K562 (cell line): ENCODE measurements at regions not wholly inside any gene's neighbourhood (a gene's known extent, or its start where the extent isn't known, plus 50 kb on each side); places are given as distances from the start of the nearest gene placed in this dataset.

Source experiments
- ATAC-seq: fragments of 200-7000 bp; cut with Tn5 transposase; 3 replicates; pipeline ENCODE4 v1.9.1; 2020; ENCODE audit warnings: moderate library complexity
- BruUV-seq: library from RNA; stranded (reverse); fragments of 400-500 nt; replicated peaks from 2 replicates; lab custom pipeline; 2021; lab: Mats Ljungman, UMichigan
- CTCF ChIA-PET: fragments of 300-600 bp; formaldehyde crosslinking; extraction: SDS; loops from one replicate; lab custom pipeline; 2021; ENCODE audit warnings: low intra/inter-chr PET ratio; lab: Yijun Ruan, JAX
- POLR2A ChIA-PET: fragments of 300-600, 350-650 bp; sonication (Branson Sonifier 250); formaldehyde crosslinking; extraction: SDS; loops from one replicate; lab custom pipeline; 2021; ENCODE audit warnings: antibody characterized with exemption, inconsistent platforms; lab: Yijun Ruan, JAX
- DNase-seq, 4 experiments: peaks; one replicate each; pipeline versions ENCODE4 v3.0.0 to v3.0.0-alpha.2; 2011 to 2018; ENCODE audit warnings: low spot score in 3 of 4, mixed read lengths in 3 of 4; ENCODE audit errors: extremely low read depth in 1 of 4
- FAIRE-seq: peaks from 2 replicates; lab custom pipeline; 2011; peaks lifted over from hg19 to GRCh38; lab: Jason Lieb, UNC
- H2AFZ ChIP-seq: 2 replicates; pipeline ENCODE4 v1.6.0; 2011; ENCODE audit warnings: low read depth, low read length, control low read depth, inconsistent platforms
- H3K27ac ChIP-seq: fragments of 200-600 bp; 3 replicates; pipeline ENCODE4 v1.8.0; 2011; ENCODE audit warnings: low read depth, mild to moderate bottlenecking, control low read depth, inconsistent platforms, low read length, moderate library complexity, mixed read lengths; ENCODE audit errors: extremely low read depth
- H3K27me3 ChIP-seq, 2 experiments: fragments of 300-600 bp in 1 of 2; 2 replicates in 1 of 2; 3 replicates in 1 of 2; pipeline versions ENCODE4 v1.6.0 to v1.8.0; 2011; ENCODE audit warnings: inconsistent platforms in 2 of 2, low read length in 2 of 2, mild to moderate bottlenecking in 1 of 2, mixed read lengths in 1 of 2, moderate library complexity in 1 of 2; ENCODE audit not compliant: control insufficient read depth in 2 of 2, insufficient read depth in 2 of 2
- H3K36me3 ChIP-seq: fragments of 300-600 bp; 3 replicates; pipeline ENCODE4 v1.8.0; 2011; ENCODE audit warnings: mild to moderate bottlenecking, low read length, inconsistent platforms; ENCODE audit not compliant: control insufficient read depth, insufficient read depth
- H3K4me1 ChIP-seq, 2 experiments: fragments of 200-600 bp in 1 of 2; replicated peaks in 1 of 2; 2 replicates in 1 of 2; 3 replicates in 1 of 2; pipeline versions ENCODE4 v1.5.1 to v1.8.0; 2011; ENCODE audit warnings: inconsistent platforms in 2 of 2, low read length in 2 of 2, mild to moderate bottlenecking in 1 of 2, mixed read lengths in 1 of 2, moderate library complexity in 1 of 2; ENCODE audit not compliant: control insufficient read depth in 2 of 2, insufficient read depth in 2 of 2
- H3K4me2 ChIP-seq: 2 replicates; pipeline ENCODE4 v1.6.1; 2011; ENCODE audit warnings: low read length, control low read depth, inconsistent platforms, mixed read lengths; ENCODE audit not compliant: insufficient read depth
- H3K4me3 ChIP-seq: fragments of 200-600 bp; sonication (generic), shearing (Covaris generic); 2 replicates; pipeline ENCODE4 v1.5.1; 2016; ENCODE audit warnings: control low read depth, inconsistent platforms
- H3K79me2 ChIP-seq: fragments of 200-600 bp; 3 replicates; pipeline ENCODE4 v1.8.0; 2011; ENCODE audit warnings: low read length, inconsistent platforms; ENCODE audit not compliant: control insufficient read depth, insufficient read depth
- H3K9ac ChIP-seq, 2 experiments: 2 replicates each; pipeline versions ENCODE4 v1.6.0 to v1.6.1; 2011; ENCODE audit warnings: low read depth in 2 of 2, low read length in 2 of 2, control low read depth in 1 of 2, inconsistent platforms in 1 of 2, mild to moderate bottlenecking in 1 of 2, mixed read lengths in 1 of 2; ENCODE audit not compliant: insufficient read depth in 1 of 2
- H3K9me1 ChIP-seq: one replicate; pipeline ENCODE4 v1.6.0; 2011; ENCODE audit warnings: inconsistent platforms, mild to moderate bottlenecking, low read length, moderate library complexity; ENCODE audit not compliant: control insufficient read depth, insufficient read depth
- H3K9me3 ChIP-seq: replicated peaks from 2 replicates; pipeline ENCODE4 v1.5.1; 2011; ENCODE audit warnings: low read depth, low read length, inconsistent platforms; ENCODE audit not compliant: control insufficient read depth, insufficient read depth
- H4K20me1 ChIP-seq: replicated peaks from 2 replicates; pipeline ENCODE4 v1.6.1; 2011; ENCODE audit warnings: low read length, inconsistent platforms, mixed read lengths; ENCODE audit not compliant: control insufficient read depth, insufficient read depth
- DMBX1 ChIP-seq: fragments of 250-450 bp; sonication (Bioruptor Pico); IDR thresholded peaks from 2 replicates; pipeline ENCODE4 v1.8.0; 2022; ENCODE audit warnings: inconsistent platforms, mild to moderate bottlenecking, moderate library complexity, borderline replicate concordance
- MBD2 ChIP-seq: sonication (generic); IDR thresholded peaks from 2 replicates; pipeline ENCODE4 v1.6.1; 2016; ENCODE audit warnings: low read depth, borderline replicate concordance
- NR1H2 ChIP-seq: sonication (generic); formaldehyde crosslinking; IDR thresholded peaks from 2 replicates; pipeline ENCODE4 v1.4.0; 2020; ENCODE audit warnings: mild to moderate bottlenecking, missing genetic modification reagents
- PYGO2 ChIP-seq: fragments of 450-650 bp; IDR thresholded peaks from 2 replicates; pipeline ENCODE4 v1.6.1; 2016; ENCODE audit warnings: mild to moderate bottlenecking, missing genetic modification characterization, moderate library complexity, missing compliant biosample characterization
- SMAD3 ChIP-seq: fragments of 450-650 bp; formaldehyde crosslinking; conservative IDR thresholded peaks from 2 replicates; pipeline ENCODE4 v1.4.0; 2020; ENCODE audit warnings: mild to moderate bottlenecking
- TCF3 ChIP-seq: sonication (generic); formaldehyde crosslinking; IDR thresholded peaks from 2 replicates; pipeline ENCODE4 v1.4.0; 2020; ENCODE audit warnings: mild to moderate bottlenecking, missing genetic modification reagents
- ZNF217 ChIP-seq: sonication (generic); formaldehyde crosslinking; IDR thresholded peaks from 2 replicates; pipeline ENCODE4 v1.8.0; 2022; ENCODE audit warnings: mild to moderate bottlenecking, missing genetic modification reagents
- ZNF696 ChIP-seq: fragments of 250-450 bp; sonication (Bioruptor Pico); conservative IDR thresholded peaks from 2 replicates; pipeline ENCODE4 v1.4.0; 2020; ENCODE audit warnings: mild to moderate bottlenecking, moderate library complexity
- WGBS: fragments of 100-300 bp; shearing (Covaris generic); methylation state at CpG from one replicate; pipeline ENCODE4 v1.1.6; 2016; ENCODE audit warnings: low coverage, mixed read lengths; ENCODE audit not compliant: insufficient coverage; ENCODE audit errors: missing lambda C conversion rate; 5-methylcytosine and 5-hydroxymethylcytosine counted together
- in situ Hi-C: fragments of 300-500 bp; cut with MboI; formaldehyde crosslinking; loops from 4 replicates; pipeline ENCODE4 v1.15.0; 2018; ENCODE audit warnings: inconsistent platforms, mixed read lengths
- intact Hi-C: fragments of 100-400 bp; cut with micrococcal nuclease; formaldehyde crosslinking; loops from 2 replicates; pipeline ENCODE4 v1.14.2; 2022
- TF ChIP-seq, protein P1 (sequence below), 2 experiments: IDR thresholded peaks; 2 replicates each; pipeline ENCODE4 v1.6.1; 2012; ENCODE audit warnings: improper control_type of control experiment in 2 of 2, low read depth in 2 of 2, low read length in 2 of 2, borderline replicate concordance in 1 of 2
- TF ChIP-seq, protein P2 (sequence below): fragments of 450-650 bp; IDR thresholded peaks from 2 replicates; pipeline ENCODE4 v1.6.1; 2016; ENCODE audit warnings: mild to moderate bottlenecking
- TF ChIP-seq, protein P3 (sequence below): sonication (generic); formaldehyde crosslinking; IDR thresholded peaks from 2 replicates; pipeline ENCODE4 v1.8.0; 2022; ENCODE audit warnings: missing genetic modification reagents, mild to moderate bottlenecking, borderline replicate concordance
- TF ChIP-seq, protein P4 (sequence below): IDR thresholded peaks from 2 replicates; pipeline ENCODE4 v1.6.1; 2011; ENCODE audit warnings: borderline replicate concordance, low read depth, mild to moderate bottlenecking, moderate library complexity, low read length; ENCODE audit not compliant: insufficient read depth, poor library complexity, severe bottlenecking

DNA sequence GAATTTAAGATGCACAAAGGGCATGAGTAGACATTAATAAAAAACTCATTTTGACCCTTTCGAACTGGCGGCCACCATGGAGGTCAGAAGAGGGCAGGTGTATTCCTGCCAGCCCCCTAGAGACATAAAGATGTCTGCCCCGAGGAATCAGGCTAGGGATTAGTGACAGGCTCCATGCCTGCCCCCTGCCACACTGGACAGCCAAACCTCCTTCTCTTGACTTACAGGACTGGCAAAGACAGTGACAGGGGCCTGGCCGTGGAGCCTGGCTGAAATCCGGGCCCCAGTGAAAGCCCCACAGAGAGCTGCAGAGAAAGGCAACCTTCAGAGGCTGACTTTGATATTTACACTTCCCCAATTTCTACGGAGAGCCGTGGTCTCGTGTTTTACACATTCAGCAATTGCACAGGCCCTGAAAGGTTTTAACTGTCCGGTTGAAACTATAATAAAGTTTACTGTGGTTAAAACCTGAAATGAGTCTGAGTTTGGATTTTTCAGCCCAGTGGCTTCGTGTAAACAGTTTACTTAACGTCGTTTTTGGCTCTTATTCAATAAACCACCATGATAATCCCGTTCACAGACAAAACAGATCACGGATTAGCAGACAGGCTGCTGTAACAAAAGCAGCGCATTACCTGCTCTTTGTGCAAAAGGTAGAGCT lies 243.9 kb upstream of the MYOCD start:
- BruUV-seq = no TSS peak
- in situ Hi-C loops = no loop called here

More for the DNA sequence above, 243.9 kb upstream of the MYOCD start:
- 2% methylated on average over 15 of the region's 15 CpGs for WGBS
- ATAC-seq = no peak
- intact Hi-C loops = no loop called here
- H3K27me3 ChIP-seq = no peaks in the 10 kb centered on the region; a peak in 1 of 5 replicates
- CTCF ChIA-PET = no interaction called here
- H4K20me1 ChIP-seq = no peaks in the 10 kb centered on the region
- FAIRE-seq = no peak
- H3K79me2 ChIP-seq = no peaks in the 10 kb centered on the region
- H3K9me1 ChIP-seq = no peaks in the 10 kb centered on the region
- no peak for DNase-seq
- H2AFZ ChIP-seq = no peak overlapping the region
- no peaks in the 10 kb centered on the region for H3K36me3 ChIP-seq
- H3K27ac ChIP-seq = no peak overlapping the region
- POLR2A ChIA-PET = no interaction called here
- TF ChIP-seq TCF3 (no peak), DMBX1 (CRISPR knock-in tag) (no peak), PYGO2 (tag) (no peak), SMAD3 (CRISPR knock-in tag) (no peak), ZNF217 (no peak), ZNF696 (CRISPR knock-in tag) (no peak), MBD2 (no peak), NR1H2 (CRISPR knock-in tag) (no peak)
- TF ChIP-seq, protein P1, sequence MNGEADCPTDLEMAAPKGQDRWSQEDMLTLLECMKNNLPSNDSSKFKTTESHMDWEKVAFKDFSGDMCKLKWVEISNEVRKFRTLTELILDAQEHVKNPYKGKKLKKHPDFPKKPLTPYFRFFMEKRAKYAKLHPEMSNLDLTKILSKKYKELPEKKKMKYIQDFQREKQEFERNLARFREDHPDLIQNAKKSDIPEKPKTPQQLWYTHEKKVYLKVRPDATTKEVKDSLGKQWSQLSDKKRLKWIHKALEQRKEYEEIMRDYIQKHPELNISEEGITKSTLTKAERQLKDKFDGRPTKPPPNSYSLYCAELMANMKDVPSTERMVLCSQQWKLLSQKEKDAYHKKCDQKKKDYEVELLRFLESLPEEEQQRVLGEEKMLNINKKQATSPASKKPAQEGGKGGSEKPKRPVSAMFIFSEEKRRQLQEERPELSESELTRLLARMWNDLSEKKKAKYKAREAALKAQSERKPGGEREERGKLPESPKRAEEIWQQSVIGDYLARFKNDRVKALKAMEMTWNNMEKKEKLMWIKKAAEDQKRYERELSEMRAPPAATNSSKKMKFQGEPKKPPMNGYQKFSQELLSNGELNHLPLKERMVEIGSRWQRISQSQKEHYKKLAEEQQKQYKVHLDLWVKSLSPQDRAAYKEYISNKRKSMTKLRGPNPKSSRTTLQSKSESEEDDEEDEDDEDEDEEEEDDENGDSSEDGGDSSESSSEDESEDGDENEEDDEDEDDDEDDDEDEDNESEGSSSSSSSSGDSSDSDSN (IDR thresholded peaks at IDR 0.05; ENCODE audit: borderline replicate concordance in 1 of 2, low read depth in 2 of 2, low read length in 2 of 2) = no peak
- TF ChIP-seq, protein P2, sequence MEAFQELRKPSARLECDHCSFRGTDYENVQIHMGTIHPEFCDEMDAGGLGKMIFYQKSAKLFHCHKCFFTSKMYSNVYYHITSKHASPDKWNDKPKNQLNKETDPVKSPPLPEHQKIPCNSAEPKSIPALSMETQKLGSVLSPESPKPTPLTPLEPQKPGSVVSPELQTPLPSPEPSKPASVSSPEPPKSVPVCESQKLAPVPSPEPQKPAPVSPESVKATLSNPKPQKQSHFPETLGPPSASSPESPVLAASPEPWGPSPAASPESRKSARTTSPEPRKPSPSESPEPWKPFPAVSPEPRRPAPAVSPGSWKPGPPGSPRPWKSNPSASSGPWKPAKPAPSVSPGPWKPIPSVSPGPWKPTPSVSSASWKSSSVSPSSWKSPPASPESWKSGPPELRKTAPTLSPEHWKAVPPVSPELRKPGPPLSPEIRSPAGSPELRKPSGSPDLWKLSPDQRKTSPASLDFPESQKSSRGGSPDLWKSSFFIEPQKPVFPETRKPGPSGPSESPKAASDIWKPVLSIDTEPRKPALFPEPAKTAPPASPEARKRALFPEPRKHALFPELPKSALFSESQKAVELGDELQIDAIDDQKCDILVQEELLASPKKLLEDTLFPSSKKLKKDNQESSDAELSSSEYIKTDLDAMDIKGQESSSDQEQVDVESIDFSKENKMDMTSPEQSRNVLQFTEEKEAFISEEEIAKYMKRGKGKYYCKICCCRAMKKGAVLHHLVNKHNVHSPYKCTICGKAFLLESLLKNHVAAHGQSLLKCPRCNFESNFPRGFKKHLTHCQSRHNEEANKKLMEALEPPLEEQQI = no peak
- TF ChIP-seq, protein P3, sequence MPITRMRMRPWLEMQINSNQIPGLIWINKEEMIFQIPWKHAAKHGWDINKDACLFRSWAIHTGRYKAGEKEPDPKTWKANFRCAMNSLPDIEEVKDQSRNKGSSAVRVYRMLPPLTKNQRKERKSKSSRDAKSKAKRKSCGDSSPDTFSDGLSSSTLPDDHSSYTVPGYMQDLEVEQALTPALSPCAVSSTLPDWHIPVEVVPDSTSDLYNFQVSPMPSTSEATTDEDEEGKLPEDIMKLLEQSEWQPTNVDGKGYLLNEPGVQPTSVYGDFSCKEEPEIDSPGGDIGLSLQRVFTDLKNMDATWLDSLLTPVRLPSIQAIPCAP (CRISPR knock-in tag) = no peak
- TF ChIP-seq, protein P4, sequence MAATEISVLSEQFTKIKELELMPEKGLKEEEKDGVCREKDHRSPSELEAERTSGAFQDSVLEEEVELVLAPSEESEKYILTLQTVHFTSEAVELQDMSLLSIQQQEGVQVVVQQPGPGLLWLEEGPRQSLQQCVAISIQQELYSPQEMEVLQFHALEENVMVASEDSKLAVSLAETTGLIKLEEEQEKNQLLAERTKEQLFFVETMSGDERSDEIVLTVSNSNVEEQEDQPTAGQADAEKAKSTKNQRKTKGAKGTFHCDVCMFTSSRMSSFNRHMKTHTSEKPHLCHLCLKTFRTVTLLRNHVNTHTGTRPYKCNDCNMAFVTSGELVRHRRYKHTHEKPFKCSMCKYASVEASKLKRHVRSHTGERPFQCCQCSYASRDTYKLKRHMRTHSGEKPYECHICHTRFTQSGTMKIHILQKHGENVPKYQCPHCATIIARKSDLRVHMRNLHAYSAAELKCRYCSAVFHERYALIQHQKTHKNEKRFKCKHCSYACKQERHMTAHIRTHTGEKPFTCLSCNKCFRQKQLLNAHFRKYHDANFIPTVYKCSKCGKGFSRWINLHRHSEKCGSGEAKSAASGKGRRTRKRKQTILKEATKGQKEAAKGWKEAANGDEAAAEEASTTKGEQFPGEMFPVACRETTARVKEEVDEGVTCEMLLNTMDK = no peak
- H3K9me3 ChIP-seq = no peaks in the 10 kb centered on the region
- no peaks in the 10 kb centered on the region for H3K4me1 ChIP-seq
- no peak overlapping the region for H3K4me2 ChIP-seq
- no peak overlapping the region for H3K4me3 ChIP-seq
- H3K9ac ChIP-seq = no peak overlapping the region
